ENCODE measurements at regions not wholly inside any gene's neighbourhood (a gene's known extent, or its start where the extent isn't known, plus 50 kb on each side); places are given as distances from the start of the nearest gene placed in this dataset.

- no peak for TF ChIP-seq CTCF (IDR thresholded peaks at IDR 0.05)
- no peak for TF ChIP-seq POLR2A (IDR thresholded peaks at IDR 0.05)
Observed at GRCh38 chr4:126216611-126217010, 901.9 kb downstream of the FAT4 start.
